ENCODE measurements at regions not wholly inside any gene's neighbourhood (a gene's known extent, or its start where the extent isn't known, plus 50 kb on each side); places are given as distances from the start of the nearest gene placed in this dataset.

DNA sequence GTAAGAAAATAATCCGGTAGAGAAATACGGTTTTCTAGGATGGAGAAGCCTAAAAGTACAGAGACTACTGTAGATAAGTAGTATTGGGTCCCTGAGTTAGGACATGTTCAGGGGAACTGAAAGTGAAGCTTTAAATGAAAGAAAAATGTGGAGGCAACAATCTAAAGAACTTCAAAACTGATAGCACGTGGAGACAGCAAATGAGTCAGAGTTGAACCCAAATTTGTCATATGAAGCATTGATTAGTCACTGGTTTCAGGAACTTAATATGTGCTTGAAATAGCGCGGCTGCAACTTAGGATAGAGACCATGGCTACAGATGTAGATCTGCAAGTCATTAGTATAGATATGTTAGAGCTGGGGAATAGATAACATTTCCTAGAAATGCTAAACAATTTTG is 1138.6 kb upstream of the SORCS1 start:
- ChIA-PET POLR2A (no interaction called here), CTCF (no interaction called here)
- Histone ChIP-seq H3K4me2 (no peak overlapping the region), H3K27ac (no peak overlapping the region), H3K4me1 (no peaks in the 10 kb centered on the region), H3K9me3 (no peaks in the 10 kb centered on the region), H3K4me3 (no peak overlapping the region)
- DNase-seq (ENCODE audit: low read depth in 1 of 2, low spot score in 1 of 2) (no peak), ATAC-seq (no peak), FAIRE-seq (no peak)
- 31% methylated on average over 5 of the region's 5 CpGs for WGBS (ENCODE audit: missing lambda C conversion rate)
- TF ChIP-seq CHD2 (IDR thresholded peaks at IDR 0.05; ENCODE audit: low read length, partially characterized antibody): no peak
- no peak for TF ChIP-seq KDM1A (IDR thresholded peaks at IDR 0.05; ENCODE audit: low read depth)
- no peak for TF ChIP-seq POLR2A (IDR thresholded peaks at IDR 0.05; ENCODE audit: low read length)
- no peak for TF ChIP-seq E2F6 (IDR thresholded peaks at IDR 0.05; ENCODE audit: borderline replicate concordance, low read depth)
- no peak for TF ChIP-seq JUN (IDR thresholded peaks at IDR 0.05)
- no peak for TF ChIP-seq ZSCAN20 (CRISPR knock-in tag; IDR thresholded peaks at IDR 0.05)
- TF ChIP-seq GATA3 (IDR thresholded peaks at IDR 0.05; ENCODE audit: borderline replicate concordance): no peak

DNA sequence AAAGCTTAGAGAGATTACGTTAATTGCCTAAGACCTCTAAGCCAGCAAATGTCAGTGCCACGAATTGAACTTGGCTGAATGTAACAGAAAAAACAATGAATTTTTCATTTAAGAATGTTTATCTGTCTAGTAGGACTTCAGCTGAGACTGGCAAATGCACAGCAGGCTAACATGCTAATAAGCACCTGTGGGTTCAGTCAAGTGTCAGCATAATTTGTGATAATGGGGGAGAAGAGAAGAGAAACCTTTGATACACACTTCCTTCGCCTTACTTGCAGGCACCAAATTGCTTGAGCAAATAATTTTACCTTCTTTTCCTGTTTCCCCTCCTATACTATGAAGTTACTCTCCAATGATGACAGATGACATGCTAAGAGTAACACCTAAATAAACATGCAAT is 1136.5 kb upstream of the SORCS1 start:
- ChIA-PET POLR2A (no interaction called here), CTCF (no interaction called here)
- TF ChIP-seq KDM5A (IDR thresholded peaks at IDR 0.05) (no peak), MAZ (IDR thresholded peaks at IDR 0.05; ENCODE audit: borderline replicate concordance, low read depth, low read length) (no peak), FOSB (CRISPR knock-in tag; IDR thresholded peaks at IDR 0.05) (no peak), NR3C1 (IDR thresholded peaks at IDR 0.05) (no peak), NPAS2 (CRISPR knock-in tag; IDR thresholded peaks at IDR 0.05; ENCODE audit: borderline replicate concordance) (no peak), FOSL2 (IDR thresholded peaks at IDR 0.05) (no peak), FOSL2 (CRISPR knock-in tag; IDR thresholded peaks at IDR 0.05) (no peak), ESRRA (IDR thresholded peaks at IDR 0.05; ENCODE audit: borderline replicate concordance, low read length) (no peak), KDM1A (IDR thresholded peaks at IDR 0.05; ENCODE audit: low read depth) (no peak)
- TF ChIP-seq, protein P1, sequence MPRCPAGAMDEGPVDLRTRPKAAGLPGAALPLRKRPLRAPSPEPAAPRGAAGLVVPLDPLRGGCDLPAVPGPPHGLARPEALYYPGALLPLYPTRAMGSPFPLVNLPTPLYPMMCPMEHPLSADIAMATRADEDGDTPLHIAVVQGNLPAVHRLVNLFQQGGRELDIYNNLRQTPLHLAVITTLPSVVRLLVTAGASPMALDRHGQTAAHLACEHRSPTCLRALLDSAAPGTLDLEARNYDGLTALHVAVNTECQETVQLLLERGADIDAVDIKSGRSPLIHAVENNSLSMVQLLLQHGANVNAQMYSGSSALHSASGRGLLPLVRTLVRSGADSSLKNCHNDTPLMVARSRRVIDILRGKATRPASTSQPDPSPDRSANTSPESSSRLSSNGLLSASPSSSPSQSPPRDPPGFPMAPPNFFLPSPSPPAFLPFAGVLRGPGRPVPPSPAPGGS (IDR thresholded peaks at IDR 0.05): no peak
- TF ChIP-seq, protein P2, sequence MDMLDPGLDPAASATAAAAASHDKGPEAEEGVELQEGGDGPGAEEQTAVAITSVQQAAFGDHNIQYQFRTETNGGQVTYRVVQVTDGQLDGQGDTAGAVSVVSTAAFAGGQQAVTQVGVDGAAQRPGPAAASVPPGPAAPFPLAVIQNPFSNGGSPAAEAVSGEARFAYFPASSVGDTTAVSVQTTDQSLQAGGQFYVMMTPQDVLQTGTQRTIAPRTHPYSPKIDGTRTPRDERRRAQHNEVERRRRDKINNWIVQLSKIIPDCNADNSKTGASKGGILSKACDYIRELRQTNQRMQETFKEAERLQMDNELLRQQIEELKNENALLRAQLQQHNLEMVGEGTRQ (IDR thresholded peaks at IDR 0.05): no peak
- TF ChIP-seq, protein P3, sequence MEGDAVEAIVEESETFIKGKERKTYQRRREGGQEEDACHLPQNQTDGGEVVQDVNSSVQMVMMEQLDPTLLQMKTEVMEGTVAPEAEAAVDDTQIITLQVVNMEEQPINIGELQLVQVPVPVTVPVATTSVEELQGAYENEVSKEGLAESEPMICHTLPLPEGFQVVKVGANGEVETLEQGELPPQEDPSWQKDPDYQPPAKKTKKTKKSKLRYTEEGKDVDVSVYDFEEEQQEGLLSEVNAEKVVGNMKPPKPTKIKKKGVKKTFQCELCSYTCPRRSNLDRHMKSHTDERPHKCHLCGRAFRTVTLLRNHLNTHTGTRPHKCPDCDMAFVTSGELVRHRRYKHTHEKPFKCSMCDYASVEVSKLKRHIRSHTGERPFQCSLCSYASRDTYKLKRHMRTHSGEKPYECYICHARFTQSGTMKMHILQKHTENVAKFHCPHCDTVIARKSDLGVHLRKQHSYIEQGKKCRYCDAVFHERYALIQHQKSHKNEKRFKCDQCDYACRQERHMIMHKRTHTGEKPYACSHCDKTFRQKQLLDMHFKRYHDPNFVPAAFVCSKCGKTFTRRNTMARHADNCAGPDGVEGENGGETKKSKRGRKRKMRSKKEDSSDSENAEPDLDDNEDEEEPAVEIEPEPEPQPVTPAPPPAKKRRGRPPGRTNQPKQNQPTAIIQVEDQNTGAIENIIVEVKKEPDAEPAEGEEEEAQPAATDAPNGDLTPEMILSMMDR (IDR thresholded peaks at IDR 0.05): no peak
- TF ChIP-seq, protein P4, sequence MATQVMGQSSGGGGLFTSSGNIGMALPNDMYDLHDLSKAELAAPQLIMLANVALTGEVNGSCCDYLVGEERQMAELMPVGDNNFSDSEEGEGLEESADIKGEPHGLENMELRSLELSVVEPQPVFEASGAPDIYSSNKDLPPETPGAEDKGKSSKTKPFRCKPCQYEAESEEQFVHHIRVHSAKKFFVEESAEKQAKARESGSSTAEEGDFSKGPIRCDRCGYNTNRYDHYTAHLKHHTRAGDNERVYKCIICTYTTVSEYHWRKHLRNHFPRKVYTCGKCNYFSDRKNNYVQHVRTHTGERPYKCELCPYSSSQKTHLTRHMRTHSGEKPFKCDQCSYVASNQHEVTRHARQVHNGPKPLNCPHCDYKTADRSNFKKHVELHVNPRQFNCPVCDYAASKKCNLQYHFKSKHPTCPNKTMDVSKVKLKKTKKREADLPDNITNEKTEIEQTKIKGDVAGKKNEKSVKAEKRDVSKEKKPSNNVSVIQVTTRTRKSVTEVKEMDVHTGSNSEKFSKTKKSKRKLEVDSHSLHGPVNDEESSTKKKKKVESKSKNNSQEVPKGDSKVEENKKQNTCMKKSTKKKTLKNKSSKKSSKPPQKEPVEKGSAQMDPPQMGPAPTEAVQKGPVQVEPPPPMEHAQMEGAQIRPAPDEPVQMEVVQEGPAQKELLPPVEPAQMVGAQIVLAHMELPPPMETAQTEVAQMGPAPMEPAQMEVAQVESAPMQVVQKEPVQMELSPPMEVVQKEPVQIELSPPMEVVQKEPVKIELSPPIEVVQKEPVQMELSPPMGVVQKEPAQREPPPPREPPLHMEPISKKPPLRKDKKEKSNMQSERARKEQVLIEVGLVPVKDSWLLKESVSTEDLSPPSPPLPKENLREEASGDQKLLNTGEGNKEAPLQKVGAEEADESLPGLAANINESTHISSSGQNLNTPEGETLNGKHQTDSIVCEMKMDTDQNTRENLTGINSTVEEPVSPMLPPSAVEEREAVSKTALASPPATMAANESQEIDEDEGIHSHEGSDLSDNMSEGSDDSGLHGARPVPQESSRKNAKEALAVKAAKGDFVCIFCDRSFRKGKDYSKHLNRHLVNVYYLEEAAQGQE (IDR thresholded peaks at IDR 0.05): no peak
- DNase-seq (ENCODE audit: low read depth in 1 of 2, low spot score in 1 of 2) (no peak), ATAC-seq (no peak), FAIRE-seq (no peak)
- Histone ChIP-seq H3K9me3 (no peaks in the 10 kb centered on the region), H3K27ac (no peak overlapping the region), H3K4me3 (no peak overlapping the region), H3K4me2 (no peak overlapping the region), H3K4me1 (no peaks in the 10 kb centered on the region)
- under 1% methylated on average over 3 of the region's 3 CpGs for WGBS (ENCODE audit: missing lambda C conversion rate)
